C1 segment of cervical spinal cord (tissue), 14 donors: ENCODE measurements at regions not wholly inside any gene's neighbourhood (a gene's known extent, or its start where the extent isn't known, plus 50 kb on each side); places are given as distances from the start of the nearest gene placed in this dataset.

Source experiments
- DNase-seq, 14 donors: peaks; one replicate each; lab custom pipeline; 2025; lab: John Stamatoyannopoulos, UW

DNA sequence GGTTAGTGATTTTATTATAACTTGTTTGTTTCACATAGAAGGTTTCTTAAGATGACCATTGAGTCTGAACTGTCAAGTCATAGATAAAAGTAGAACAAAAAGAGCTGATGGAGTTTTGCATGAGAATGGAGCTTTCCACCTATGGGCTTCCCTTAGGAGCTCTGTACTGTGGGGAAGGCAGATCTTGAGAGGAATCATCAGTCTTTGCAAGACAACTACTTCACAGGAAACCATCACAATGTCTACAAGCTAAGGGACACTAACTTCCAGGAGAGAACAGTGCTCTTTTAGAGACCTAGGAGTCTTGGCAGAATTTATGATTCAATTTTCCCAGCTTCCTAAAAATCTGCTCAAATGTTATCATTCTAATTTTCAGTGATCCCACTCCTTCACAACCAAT is 78.2 kb downstream of the FBXO5 start:
- DNase-seq = no peak

- no peak for DNase-seq
These were observed 77.1 kb downstream of the FBXO5 start for GRCh38 chr6:152905551-152906299.

- DNase-seq = no peak
These were observed 73.6 kb downstream of the FBXO5 start for GRCh38 chr6:152909241-152909640.

- DNase-seq = no peak
These were observed 66.8 kb downstream of the FBXO5 start for GRCh38 chr6:152916035-152916434.

DNA sequence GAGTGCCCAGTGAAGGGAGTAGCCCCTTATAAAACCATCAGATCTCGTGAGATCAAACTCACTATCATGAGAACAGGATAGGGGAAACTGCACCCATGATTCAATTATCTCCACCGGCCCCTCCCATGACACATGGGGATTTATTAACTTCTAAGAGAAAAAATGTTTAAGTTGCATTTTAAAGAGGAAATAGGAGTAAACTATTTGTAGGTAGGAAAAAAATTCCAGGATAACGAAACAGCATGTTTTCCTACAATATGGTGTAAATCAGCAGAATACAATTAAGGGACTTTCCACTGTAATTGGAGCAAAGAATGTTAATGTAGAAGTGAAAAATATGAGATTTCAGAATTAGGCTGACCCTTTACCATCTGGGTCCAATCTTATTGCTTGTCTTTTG is 63.9 kb downstream of the FBXO5 start:
- no peak for DNase-seq

DNA sequence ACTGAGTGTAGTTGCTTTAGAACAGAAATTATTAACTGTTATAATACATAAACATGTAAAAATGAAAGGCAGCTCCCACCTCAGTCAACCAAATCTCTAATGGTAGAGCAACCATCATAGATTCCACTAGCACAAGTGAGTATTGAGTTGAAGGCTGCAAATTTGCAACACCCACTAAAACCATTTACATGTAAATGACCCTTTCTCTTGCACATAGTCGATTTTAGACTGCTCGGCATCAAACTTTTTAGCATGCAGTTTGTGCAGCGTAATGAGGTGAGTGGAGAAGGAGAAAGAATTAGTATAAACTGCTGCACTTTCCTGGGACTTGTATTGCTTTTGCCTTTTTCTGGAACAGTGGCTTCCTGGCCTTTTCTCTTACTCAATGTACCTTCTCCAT is 62.8 kb downstream of the FBXO5 start:
- no peak for DNase-seq
